GM18498 (cell line): ENCODE measurements at regions not wholly inside any gene's neighbourhood (a gene's known extent, or its start where the extent isn't known, plus 50 kb on each side); places are given as distances from the start of the nearest gene placed in this dataset.

Experiments
- ATAC-seq: cut with Tn5 transposase; IDR thresholded peaks from one replicate; pipeline ENCODE4 v1.9.1; 2021; ENCODE audit warnings: mild to moderate bottlenecking, moderate library complexity; ENCODE audit not compliant: unreplicated experiment

GRCh38 chr10:94085766-94086437 is 92.2 kb downstream of the PLCE1 start:
- ATAC-seq, result no peak

GRCh38 chr10:94088926-94089381 is 95.2 kb downstream of the PLCE1 start:
- ATAC-seq, result no peak

DNA sequence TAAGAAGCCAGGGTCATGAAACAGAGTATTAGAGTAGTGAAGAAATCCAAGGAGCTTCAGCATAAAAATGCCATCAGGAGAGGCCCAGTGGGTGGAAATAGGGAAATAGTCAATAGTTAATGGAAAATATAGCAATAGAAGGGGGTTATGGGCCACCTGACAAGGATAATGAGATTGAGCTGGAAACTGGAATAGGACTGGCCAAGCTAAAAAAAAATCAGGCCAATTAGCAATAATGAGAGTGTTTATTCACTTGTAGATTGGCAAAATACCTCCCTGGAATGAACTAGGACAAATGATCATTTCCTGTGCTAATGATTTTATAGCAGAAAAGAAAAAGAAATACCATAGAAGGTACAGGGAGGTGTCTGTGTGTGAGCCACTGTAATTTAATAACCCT is 97.9 kb downstream of the PLCE1 start:
- ATAC-seq, result no peak

DNA sequence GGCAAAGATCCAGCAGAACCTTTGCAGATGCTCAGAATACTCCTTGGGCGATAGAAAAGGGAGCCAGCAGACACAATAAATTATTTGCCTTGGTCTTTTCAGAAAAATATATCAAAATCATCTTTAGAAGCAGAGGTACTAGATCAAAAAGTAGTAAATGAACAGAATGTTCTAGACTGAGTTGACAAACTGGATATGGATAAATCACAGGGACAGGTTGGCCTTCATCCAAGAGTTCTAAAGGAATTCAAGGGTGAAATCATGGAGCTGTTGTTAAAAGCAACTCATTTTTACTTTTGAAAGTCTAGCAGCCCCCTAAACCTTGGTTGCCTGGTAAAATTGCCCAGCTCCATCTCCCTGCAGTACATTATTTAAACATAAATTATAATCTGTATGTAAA is 99.1 kb downstream of the PLCE1 start:
- no peak for ATAC-seq

DNA sequence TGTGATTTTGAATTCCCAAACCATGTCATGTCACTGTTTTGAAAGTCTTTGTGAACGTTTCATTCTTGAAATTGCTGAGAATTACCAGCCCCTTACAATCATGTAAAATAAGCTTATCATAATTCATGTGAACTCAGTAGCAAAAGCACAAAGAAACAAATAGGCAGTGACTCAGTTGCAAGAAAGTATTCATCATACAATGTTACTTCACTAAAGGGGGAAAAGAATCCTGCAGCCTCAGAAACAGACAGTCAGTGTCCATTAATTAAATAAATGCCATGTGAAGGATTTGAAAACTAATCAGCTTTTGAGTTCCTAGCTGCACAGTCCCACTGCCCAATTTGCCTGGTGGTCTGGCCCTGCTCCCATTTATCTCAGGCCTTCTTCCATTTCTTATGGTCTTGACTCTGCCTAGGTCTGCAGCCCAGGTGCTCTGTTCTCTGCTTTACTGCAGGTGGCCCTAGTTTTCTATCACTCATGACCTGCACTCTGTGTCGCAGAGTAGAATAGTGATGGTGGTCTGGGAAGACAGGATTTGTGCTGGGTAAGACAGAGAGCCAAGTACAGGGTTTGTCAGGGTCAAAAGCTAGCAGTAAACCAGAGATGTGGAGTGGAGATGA is 99.7 kb downstream of the PLCE1 start:
- ATAC-seq, result no peak

GRCh38 chr10:94094540-94094939 is 100.8 kb downstream of the PLCE1 start:
- no peak for ATAC-seq

- ATAC-seq, result no peak
These were observed 103.9 kb downstream of the PLCE1 start for GRCh38 chr10:94097656-94098055.

DNA sequence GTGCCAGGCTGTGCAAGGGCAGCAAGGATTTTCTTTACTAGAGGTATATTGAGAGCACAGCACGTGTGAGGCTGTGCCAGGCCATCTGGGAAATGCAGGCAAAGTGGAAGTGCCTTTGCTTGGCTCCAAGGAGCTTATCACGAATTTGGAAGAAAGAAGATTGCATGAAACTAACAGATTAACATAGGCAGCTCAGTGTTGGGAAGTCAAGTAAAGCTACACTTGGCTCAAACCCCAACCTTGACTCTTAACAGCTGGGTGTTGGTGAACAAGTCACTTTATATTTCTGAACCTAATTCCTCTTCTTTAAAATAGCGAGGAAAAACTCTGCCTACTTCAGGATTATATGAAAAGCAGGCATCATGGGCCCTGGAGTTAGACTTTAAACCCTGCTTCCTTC is 105.2 kb downstream of the PLCE1 start:
- no peak for ATAC-seq

DNA sequence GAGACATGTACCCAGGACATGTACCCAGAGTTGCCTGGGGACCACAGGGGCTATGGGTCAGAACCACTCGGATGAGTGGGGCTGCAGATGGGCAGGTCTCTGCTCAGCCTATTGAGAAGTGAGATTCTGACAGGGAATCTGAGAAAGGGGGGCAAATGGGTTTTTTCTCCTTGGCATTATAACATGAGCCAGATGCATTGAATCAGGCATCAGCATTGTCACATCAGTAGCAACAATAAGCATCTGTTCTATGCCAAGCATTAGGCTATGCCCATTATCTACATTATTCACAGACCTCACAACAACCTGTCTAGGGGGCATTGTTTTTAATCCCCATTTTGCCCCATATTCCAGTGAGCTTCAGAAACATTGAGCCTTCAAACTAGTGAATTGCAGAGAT is 108.2 kb downstream of the PLCE1 start:
- no peak for ATAC-seq

DNA sequence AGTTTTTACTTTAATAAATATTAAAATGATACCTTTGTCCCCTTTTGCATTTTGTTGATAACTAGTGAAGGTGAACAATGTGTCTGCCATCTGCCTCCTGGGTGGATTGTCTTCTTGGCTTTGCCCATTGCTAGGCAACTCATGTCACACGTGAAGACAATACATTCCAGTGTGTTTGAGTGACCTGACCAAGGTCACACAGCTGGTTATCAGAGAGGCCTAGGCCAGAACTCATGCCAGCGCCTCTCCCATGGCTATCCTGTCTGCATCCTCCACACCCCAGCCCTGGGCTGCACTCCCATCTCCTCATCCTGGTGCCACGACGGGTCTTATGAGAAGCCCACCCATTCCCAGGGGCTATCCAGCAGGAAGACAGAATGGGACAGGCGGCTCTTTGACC is 108.7 kb downstream of the PLCE1 start:
- no peak for ATAC-seq

GRCh38 chr10:94103192-94103591 is 109.5 kb downstream of the PLCE1 start:
- ATAC-seq, result no peak

- ATAC-seq, result no peak
These were observed 110.1 kb downstream of the PLCE1 start for GRCh38 chr10:94103801-94104221.

GRCh38 chr10:94104316-94105000 is 110.7 kb downstream of the PLCE1 start:
- ATAC-seq, result no peak

- ATAC-seq, result no peak
These were observed 111.5 kb downstream of the PLCE1 start for GRCh38 chr10:94105226-94105625.

DNA sequence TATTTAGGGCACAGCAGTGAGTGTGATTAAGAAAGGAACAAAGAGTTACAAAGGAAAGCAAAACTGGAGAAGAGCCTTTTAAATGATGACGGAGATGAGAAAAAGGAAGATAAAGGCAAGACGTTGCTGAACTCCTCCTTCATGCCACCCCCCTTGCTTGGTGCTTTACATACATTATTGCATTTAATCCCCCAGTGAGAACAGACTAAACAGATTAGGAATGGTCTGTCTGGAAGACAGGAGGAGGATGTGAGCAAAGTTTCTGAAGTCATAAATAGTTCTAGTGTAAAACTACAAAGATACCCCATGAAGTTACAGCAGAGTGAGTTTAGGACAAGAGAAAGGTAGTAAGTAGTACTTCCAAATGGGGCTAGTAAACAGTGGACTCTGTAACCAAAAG is 113.5 kb downstream of the PLCE1 start:
- ATAC-seq, result no peak

DNA sequence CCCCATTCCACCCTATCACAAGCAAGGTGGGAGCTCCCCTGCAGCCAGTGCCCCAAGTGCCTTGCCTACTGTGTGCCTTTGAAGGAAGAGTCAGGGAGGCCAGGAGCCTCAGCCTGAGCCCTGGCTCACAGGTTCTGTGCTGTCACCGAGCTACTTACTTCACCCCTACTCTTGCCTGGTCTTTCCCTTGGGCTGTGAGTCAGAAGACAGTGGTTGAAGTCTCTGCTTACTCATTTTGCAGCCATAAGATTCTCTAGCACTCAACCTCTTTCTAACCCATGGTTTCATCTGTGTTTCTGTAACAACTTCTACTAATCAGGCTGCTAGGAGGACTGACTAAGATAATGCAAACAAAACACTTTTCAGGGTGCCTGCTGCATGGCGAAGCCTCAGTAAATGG is 114.5 kb downstream of the PLCE1 start:
- ATAC-seq, result no peak

DNA sequence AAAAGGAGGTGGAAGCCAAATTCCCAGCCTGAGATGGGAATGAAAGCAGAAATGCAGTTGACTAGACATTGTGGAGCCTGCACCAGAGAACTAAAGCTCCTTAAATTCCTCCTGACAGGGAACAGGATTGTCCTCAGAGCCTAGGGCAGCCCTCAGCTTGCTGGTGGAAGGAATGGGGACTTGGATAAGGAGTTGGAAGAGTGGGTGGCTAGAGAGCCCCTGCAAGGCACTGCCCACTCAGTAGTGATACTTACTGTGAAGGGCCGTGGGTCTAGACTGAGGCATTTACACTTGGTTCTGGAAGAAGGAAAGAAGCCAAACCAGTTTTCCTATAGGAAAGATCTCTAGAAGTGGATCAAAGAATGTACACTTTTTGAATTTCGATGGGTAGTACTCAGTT is 117.6 kb downstream of the PLCE1 start:
- no peak for ATAC-seq

DNA sequence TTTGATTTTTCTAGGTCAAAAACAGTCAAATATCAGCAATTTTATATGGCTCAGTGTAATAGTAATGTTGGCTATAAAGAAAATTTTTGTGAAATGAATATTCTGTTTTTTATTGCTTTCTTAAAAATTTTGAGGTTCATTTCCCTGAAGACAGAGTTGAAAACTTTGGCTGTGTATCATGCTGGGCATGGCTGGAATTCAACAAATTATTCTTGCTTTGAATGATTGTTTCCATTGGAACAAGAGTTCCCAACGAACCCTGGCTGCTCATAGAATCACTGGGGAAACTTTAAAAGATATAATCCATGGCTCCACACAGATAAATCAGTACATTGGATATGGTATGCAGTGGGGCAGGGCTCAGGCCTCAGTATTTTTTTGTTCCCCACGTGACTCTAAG is 118.6 kb downstream of the PLCE1 start:
- no peak for ATAC-seq

- ATAC-seq, result no peak
These were observed 122.0 kb downstream of the PLCE1 start for GRCh38 chr10:94115725-94116124.

DNA sequence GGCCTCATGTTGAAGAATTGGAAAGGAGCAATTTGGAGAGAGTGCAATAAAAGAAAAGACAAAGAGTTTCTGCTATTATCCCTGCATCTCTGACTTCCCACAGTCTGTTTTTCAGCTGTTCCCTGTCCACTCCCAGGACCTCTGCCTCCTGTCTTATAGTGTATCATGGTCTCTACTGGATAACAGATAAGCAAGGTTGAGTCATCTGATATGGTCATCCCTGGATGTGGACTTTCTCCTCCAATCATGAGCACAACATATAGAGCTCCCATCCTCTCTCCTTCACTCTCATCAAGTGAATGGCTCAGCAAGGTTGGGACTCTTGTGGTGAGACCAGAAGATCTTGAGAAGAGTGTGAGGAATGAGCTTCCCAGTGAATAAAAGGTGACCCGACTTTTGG is 123.1 kb downstream of the PLCE1 start:
- ATAC-seq, result no peak

DNA sequence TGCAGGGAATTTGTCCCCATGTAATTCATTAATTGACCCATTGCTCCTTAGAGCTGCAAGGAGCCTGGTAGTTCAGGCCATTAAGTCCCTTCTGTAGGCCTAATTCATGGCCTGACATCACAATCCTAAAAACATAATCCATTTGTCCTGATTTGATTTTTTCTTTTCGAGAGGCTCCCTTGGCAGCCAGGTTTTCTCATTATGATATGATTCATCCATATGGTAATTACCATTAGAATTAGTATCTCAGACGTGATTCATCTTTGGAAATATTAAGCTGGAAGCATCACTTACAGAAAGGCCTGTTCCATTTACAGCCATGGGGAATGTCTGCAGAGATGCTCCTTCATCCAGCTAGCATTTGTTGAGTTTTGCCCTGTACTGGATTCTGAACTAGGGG is 128.5 kb downstream of the PLCE1 start:
- ATAC-seq, result no peak

DNA sequence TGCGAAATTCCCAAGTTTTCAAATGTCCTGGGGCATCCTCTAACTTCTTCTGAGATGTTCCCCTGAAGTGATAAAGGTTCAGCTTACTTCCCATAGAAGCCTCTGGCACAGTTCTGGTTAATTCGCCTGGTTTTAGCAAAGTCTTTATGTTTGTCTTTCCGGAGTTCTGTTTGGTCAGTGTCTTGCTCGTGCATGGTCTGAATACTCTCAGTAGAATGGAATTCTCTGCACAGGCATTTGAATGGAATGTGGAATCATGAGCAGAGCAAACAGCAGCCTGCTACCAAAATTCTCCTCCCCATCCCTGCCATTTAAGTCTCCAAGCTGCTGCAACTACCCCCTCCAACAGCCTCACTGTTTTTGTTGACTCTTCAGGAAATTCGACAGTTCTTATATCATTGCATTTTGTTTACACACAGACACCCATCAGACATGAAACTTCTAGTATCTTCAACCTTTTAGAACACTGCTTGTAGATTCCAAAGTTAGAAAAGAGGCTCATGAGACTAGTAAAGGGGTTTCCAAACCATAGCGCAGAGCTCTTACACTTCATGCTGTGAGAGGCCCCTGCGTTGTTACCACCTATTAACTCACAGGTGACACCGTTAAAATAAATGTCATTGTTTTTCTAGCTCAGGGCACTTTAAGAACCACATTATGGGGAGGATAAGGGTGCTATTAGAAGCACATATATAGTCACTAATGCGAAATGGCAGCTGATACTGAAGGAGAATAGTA is 129.7 kb downstream of the PLCE1 start:
- ATAC-seq, result no peak
